GM19463 (cell line): ENCODE measurements at regions not wholly inside any gene's neighbourhood (a gene's known extent, or its start where the extent isn't known, plus 50 kb on each side); places are given as distances from the start of the nearest gene placed in this dataset.
A peak's percentile ranks its signal among the peaks of the same experiment; 100 is the strongest.
"Not testable (repeated sequence)": the region's sequence is repeated elsewhere in the genome, so short reads cannot be mapped to it uniquely, and the experiment has no call there.

Experiments
- ATAC-seq: cut with Tn5 transposase; IDR thresholded peaks from one replicate; pipeline ENCODE4 v1.9.1; 2021; ENCODE audit warnings: mild to moderate bottlenecking, moderate library complexity; ENCODE audit not compliant: unreplicated experiment

GRCh38 chr14:70269582-70269981, 80.8 kb upstream of the SLC8A3 start:
- no peak for ATAC-seq

GRCh38 chr14:70268760-70269159, 80.0 kb upstream of the SLC8A3 start:
- ATAC-seq = no peak

- ATAC-seq = no peak
Observed at GRCh38 chr14:70266157-70266556, 77.4 kb upstream of the SLC8A3 start.

DNA sequence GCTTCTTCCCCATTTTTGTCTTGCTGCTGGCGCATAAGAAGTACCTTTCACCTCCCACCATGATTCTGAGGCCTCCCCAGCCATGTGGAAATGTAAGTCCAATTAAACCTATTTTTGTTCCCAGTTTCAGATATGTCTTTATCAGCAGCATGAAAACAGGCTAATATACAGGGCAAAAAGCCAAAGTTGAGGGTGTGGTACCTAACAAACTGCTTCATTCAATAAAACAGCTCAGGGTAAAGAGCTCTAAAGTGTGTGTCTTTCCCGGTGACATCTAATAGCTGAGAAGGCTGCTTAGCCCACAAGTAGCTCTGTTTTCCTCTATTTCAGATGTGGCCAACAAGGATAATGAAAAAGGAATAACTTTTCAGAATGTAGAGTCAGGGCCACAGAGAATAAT, 76.7 kb upstream of the SLC8A3 start:
- ATAC-seq = no peak

GRCh38 chr14:70259420-70259819, 70.7 kb upstream of the SLC8A3 start:
- ATAC-seq = no peak

DNA sequence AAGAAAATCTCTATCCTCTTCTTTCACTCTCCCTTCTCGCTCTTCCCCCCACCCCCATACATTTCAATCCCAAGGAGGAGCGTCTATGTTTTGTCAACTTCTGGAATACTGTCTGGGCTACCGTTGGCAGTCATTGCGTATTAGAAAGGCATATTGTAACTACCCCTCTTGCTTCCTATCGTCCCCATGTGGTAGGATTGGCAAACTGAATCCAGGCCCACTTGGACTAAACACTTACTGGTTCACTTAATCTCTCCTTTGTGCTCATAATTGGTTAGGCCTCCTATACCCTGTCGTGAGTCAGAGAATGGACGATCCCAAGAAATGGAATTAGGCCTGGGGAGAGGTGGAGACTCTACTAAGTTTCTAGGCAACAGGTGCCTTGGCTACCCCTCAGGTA, 68.8 kb upstream of the SLC8A3 start:
- no peak for ATAC-seq

DNA sequence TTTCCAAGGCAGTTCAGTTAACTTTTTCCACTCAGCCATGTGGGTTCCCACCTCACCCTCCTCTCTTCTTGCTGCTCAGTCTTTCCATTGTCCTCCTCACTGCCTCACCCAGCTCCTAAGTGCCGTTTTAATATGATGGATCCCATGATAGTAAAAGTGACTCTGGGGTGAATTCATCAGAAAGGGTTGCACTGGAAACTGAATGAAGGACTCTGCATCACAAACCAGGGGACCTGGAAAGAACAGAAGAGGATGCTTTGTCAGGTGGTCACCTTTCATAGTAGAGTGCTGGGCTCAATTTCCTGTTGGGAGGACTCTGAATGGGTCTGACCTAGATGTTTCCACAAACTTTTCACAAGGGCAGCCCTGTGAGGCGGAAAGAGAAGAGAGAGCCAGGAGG, 67.8 kb upstream of the SLC8A3 start:
- no peak for ATAC-seq

DNA sequence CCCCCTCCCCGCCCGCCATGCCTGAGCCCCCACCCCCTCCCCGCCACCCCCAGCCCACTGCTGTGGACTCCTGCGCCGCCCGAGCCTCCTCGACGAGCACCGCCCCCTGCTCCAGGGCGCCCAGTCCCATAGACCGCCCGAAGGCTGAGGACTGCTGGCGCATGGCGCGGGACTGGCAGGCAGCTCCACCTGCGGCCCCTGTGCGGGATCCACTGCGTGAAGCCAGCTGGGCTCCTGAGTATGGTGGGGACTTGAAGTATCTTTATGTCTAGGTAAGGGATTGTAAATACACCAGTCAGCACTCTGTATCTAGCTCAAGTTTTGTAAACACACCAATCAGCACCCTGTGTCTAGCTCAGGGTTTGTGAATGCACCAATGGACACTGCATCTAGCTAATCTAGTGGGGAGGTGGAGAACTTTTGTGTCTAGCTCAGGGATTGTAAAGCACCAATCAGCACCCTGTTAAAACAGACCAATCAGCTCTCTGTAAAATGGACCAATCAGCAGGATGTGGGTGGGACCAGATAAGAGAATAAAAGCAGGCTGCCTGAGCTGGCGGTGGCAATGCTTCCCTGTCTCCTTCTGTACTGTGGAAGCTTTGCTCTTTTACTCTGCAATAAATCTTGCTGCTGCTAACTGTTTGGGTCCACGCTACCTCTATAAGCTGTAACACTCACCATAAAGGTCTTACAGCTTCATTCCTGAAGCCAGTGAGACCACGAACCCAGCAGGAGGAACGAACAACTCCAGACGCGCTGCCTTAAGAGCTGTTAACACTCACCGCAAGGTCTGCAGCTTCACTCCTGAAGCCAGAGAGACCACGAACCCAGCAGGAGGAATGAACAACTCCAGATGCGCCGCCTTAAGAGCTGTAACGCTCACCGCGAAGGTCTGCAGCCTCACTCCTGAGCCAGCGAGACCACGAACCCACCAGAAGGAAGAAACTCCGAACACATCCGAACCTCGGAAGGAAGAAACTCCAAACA, 66.6 kb upstream of the SLC8A3 start:
- not testable (repeated sequence) for ATAC-seq

GRCh38 chr14:70254476-70254961, 65.8 kb upstream of the SLC8A3 start:
- peak; percentile 68 for ATAC-seq

DNA sequence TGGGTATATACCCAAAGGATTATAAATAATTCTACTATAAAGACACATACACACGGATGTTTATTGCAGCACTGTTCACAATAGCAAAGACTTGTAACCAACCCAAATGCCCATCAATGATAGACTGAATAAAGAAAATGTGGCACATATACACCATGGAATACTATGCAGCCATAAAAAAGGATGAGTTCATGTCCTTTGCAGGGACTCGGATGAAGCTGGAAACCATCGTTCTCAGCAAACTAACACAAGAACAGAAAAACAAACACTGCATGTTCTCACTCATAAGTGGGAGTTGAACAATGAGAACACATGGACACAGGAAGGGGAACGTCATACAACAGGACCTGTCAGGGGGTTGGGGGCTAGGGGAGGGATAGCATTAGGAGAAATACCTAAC, 64.8 kb upstream of the SLC8A3 start:
- ATAC-seq = not testable (repeated sequence)

- ATAC-seq = no peak
Observed at GRCh38 chr14:70245026-70245425, 56.3 kb upstream of the SLC8A3 start.

GRCh38 chr14:70239802-70240201, 51.1 kb upstream of the SLC8A3 start:
- ATAC-seq = peak; percentile 93

DNA sequence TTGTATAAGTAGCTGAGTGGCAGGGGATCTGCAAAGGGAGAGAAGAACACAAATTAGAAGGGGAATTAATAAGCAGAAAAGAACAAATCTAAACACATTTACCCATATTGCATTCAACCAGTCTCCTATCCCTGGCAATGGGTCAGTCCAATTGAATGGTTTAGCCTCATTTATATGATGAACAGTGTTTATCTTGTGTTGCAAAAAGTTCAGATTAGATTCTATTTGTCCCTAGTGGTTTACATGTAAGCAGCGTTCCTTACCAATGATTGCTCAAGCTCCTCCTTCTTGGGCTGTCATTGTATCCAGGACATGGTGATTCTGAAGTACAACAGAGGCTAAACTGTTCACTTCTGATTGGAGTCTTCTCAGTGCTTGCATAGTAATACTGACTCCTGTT, 49.9 kb upstream of the SLC8A3 start:
- not testable (repeated sequence) for ATAC-seq
